Endothelial cell of umbilical vein (primary cell): ENCODE measurements at regions not wholly inside any gene's neighbourhood (a gene's known extent, or its start where the extent isn't known, plus 50 kb on each side); places are given as distances from the start of the nearest gene placed in this dataset.

Experiments
- BruUV-seq: library from RNA; stranded (reverse); fragments of 400-500 nt; replicated peaks from 2 replicates; lab custom pipeline; 2021; lab: Mats Ljungman, UMichigan
- CTCF ChIA-PET: fragments of 300-600, 350-600 bp; sonication (Branson Sonifier 250); formaldehyde crosslinking; loops from one replicate; lab custom pipeline; 2021; ENCODE audit warnings: antibody characterized with exemption, inconsistent platforms; lab: Charles Lee
- POLR2A ChIA-PET: fragments of 300-600, 350-600 bp; sonication (Branson Sonifier 250); formaldehyde crosslinking; loops from one replicate; lab custom pipeline; 2021; ENCODE audit warnings: antibody characterized with exemption, inconsistent platforms; lab: Charles Lee
- DNase-seq: peaks from one replicate; pipeline ENCODE4 v3.0.0-alpha.2; 2011; ENCODE audit warnings: low read depth, low spot score
- FAIRE-seq: peaks from 2 replicates; lab custom pipeline; 2011; peaks lifted over from hg19 to GRCh38; lab: Jason Lieb, UNC
- H2AFZ ChIP-seq: 2 replicates; pipeline ENCODE4 v1.6.0; 2012; ENCODE audit warnings: low read depth, low read length, control low read depth, inconsistent platforms
- H3K27ac ChIP-seq: 2 replicates; pipeline ENCODE4 v1.5.1; 2011; ENCODE audit warnings: low read depth, mild to moderate bottlenecking, control low read depth, low read length, moderate library complexity; ENCODE audit not compliant: insufficient read depth
- H3K27me3 ChIP-seq, 2 experiments: 2 replicates each; pipeline versions ENCODE4 v1.6.0 to v1.6.1; 2011; ENCODE audit warnings: low read length in 2 of 2, mixed read lengths in 1 of 2; ENCODE audit not compliant: control insufficient read depth in 2 of 2, insufficient read depth in 2 of 2
- H3K36me3 ChIP-seq, 2 experiments: 2 replicates in 1 of 2; 3 replicates in 1 of 2; pipeline ENCODE4 v1.5.1; 2011; ENCODE audit warnings: low read length in 2 of 2, mild to moderate bottlenecking in 1 of 2, moderate library complexity in 1 of 2; ENCODE audit not compliant: control insufficient read depth in 2 of 2, insufficient read depth in 2 of 2; ENCODE audit errors: extremely low read depth in 1 of 2
- H3K4me1 ChIP-seq: 3 replicates; pipeline ENCODE4 v1.5.1; 2011; ENCODE audit warnings: mild to moderate bottlenecking, low read length; ENCODE audit not compliant: control insufficient read depth, insufficient read depth; ENCODE audit errors: extremely low read depth
- H3K4me2 ChIP-seq: 2 replicates; pipeline ENCODE4 v1.6.1; 2011; ENCODE audit warnings: low read length, control low read depth, mixed read lengths; ENCODE audit not compliant: insufficient read depth
- H3K4me3 ChIP-seq, 3 experiments: fragments of 200-600 bp in 1 of 3; sonication (generic), shearing (Covaris generic) in 1 of 3; replicated peaks in 1 of 3; 2 replicates each; pipeline ENCODE4 v1.5.1; 2011 to 2016; ENCODE audit warnings: control low read depth in 3 of 3, low read length in 3 of 3, mild to moderate bottlenecking in 2 of 3, inconsistent platforms in 1 of 3, low read depth in 1 of 3, moderate library complexity in 1 of 3; ENCODE audit not compliant: insufficient read depth in 1 of 3
- H3K79me2 ChIP-seq: 2 replicates; pipeline ENCODE4 v1.6.0; 2012; ENCODE audit warnings: low read length, inconsistent platforms; ENCODE audit not compliant: control insufficient read depth, insufficient read depth
- H3K9ac ChIP-seq: replicated peaks from 2 replicates; pipeline ENCODE3; 2011; ENCODE audit warnings: low read length, control low read depth; ENCODE audit not compliant: insufficient read depth; ENCODE audit errors: extremely low read depth
- H3K9me1 ChIP-seq: replicated peaks from 3 replicates; pipeline ENCODE4 v1.6.0; 2011; ENCODE audit warnings: mild to moderate bottlenecking, low read length; ENCODE audit not compliant: control insufficient read depth, insufficient read depth; ENCODE audit errors: extremely low read depth
- H3K9me3 ChIP-seq: replicated peaks from 2 replicates; pipeline ENCODE4 v1.5.1; 2012; ENCODE audit warnings: low read length, inconsistent platforms; ENCODE audit not compliant: control insufficient read depth, insufficient read depth
- H4K20me1 ChIP-seq: replicated peaks from 2 replicates; pipeline ENCODE3; 2011; ENCODE audit warnings: mild to moderate bottlenecking, low read length; ENCODE audit not compliant: control insufficient read depth, insufficient read depth; ENCODE audit errors: extremely low read depth
- CTCF ChIP-seq, 2 donors: IDR thresholded peaks; 1 replicate in 1 of 2; 2 replicates in 1 of 2; pipeline ENCODE4 v1.5.1; 2011; ENCODE audit warnings: low read length in 2 of 2, mild to moderate bottlenecking in 2 of 2, moderate library complexity in 2 of 2, control low read depth in 1 of 2, inconsistent platforms in 1 of 2, low read depth in 1 of 2; ENCODE audit not compliant: insufficient read depth in 1 of 2; ENCODE audit errors: extremely low read depth in 1 of 2
- EZH2 ChIP-seq: IDR thresholded peaks from 2 replicates; pipeline ENCODE4 v1.6.1; 2012; ENCODE audit warnings: borderline replicate concordance, low read depth, mild to moderate bottlenecking, moderate library complexity, low read length, inconsistent platforms; ENCODE audit not compliant: severe bottlenecking
- FOS ChIP-seq: IDR thresholded peaks from 2 replicates; pipeline ENCODE4 v1.6.1; 2011; ENCODE audit warnings: mild to moderate bottlenecking, low read length, moderate library complexity, borderline replicate concordance; ENCODE audit not compliant: insufficient read depth
- GATA2 ChIP-seq: IDR thresholded peaks from 2 replicates; pipeline ENCODE4 v1.7.0; 2011; ENCODE audit warnings: low read depth, mild to moderate bottlenecking, moderate library complexity, mixed read lengths, low read length; ENCODE audit not compliant: insufficient read length, insufficient read depth
- JUN ChIP-seq: IDR thresholded peaks from 2 replicates; pipeline ENCODE4 v1.6.1; 2011; ENCODE audit warnings: borderline replicate concordance, low read depth; ENCODE audit not compliant: insufficient read length, insufficient read depth
- MAX ChIP-seq: IDR thresholded peaks from 2 replicates; pipeline ENCODE4 v1.6.1; 2011; ENCODE audit not compliant: insufficient read depth, insufficient read length
- MYC ChIP-seq: IDR thresholded peaks from one replicate; pipeline ENCODE4 v1.6.1; 2011; ENCODE audit warnings: mild to moderate bottlenecking, low read depth, low read length
- POLR2A ChIP-seq: IDR thresholded peaks from 2 replicates; pipeline ENCODE4 v1.6.1; 2012; ENCODE audit warnings: low read depth, mild to moderate bottlenecking, control low read depth, low read length
- POLR2AphosphoS5 ChIP-seq: IDR thresholded peaks from 2 replicates; pipeline ENCODE4 v1.6.1; 2012; ENCODE audit warnings: low read depth, mild to moderate bottlenecking, control low read depth, low read length, moderate library complexity; ENCODE audit not compliant: insufficient read depth
- dilution Hi-C: fragments of 300-500 bp; cut with MboI; formaldehyde crosslinking; loops from one replicate; pipeline ENCODE4 v1.15.0; 2019; ENCODE audit warnings: low sequenced_read_pairs; ENCODE audit not compliant: extremely low pct_ligation_motif_present
- intact Hi-C: fragments of 100-400 bp; cut with micrococcal nuclease; formaldehyde crosslinking; loops from one replicate; pipeline ENCODE4 v1.10.0; 2022

- no peak overlapping the region for H3K9ac ChIP-seq
- POLR2A ChIA-PET: no interaction called here
- no peaks in the 10 kb centered on the region for H3K4me1 ChIP-seq
- no peak overlapping the region for H2AFZ ChIP-seq
- H4K20me1 ChIP-seq: no peaks in the 10 kb centered on the region
- FAIRE-seq (no peak), DNase-seq (no peak)
- no peaks in the 10 kb centered on the region for H3K27me3 ChIP-seq
- no peak overlapping the region for H3K27ac ChIP-seq
- H3K9me1 ChIP-seq: no peaks in the 10 kb centered on the region
- no TSS peak for BruUV-seq
- no peaks in the 10 kb centered on the region for H3K79me2 ChIP-seq
- CTCF ChIA-PET: no interaction called here
- TF ChIP-seq POLR2AphosphoS5: no peak
- no peak for TF ChIP-seq JUN
- no peak for TF ChIP-seq MYC
- no peak for TF ChIP-seq EZH2
- TF ChIP-seq POLR2A: no peak
- no peak for TF ChIP-seq CTCF (IDR thresholded peaks at IDR 0.05; ENCODE audit: extremely low read depth in 1 of 2, insufficient read depth in 1 of 2, low read depth in 1 of 2, low read length in 2 of 2)
- no peak for TF ChIP-seq GATA2
- TF ChIP-seq MAX: no peak
- no peak for TF ChIP-seq FOS
- intact Hi-C loops (no loop called here), dilution Hi-C loops (no loop called here)
- H3K4me2 ChIP-seq: no peak overlapping the region
- H3K36me3 ChIP-seq: no peaks in the 10 kb centered on the region
- H3K9me3 ChIP-seq: no peaks in the 10 kb centered on the region
- H3K4me3 ChIP-seq: no peak overlapping the region
Observed at GRCh38 chr12:14058717-14059116, 77.3 kb upstream of the GRIN2B start.
